Stimulated activated CD4-positive, alpha-beta T cell treated with anti-CD3 and anti-CD28 coated beads, Interleukin-15, amount 100 ng/mL, for 48 hours (primary cell): ENCODE measurements at regions not wholly inside any gene's neighbourhood (a gene's known extent, or its start where the extent isn't known, plus 50 kb on each side); places are given as distances from the start of the nearest gene placed in this dataset.

Experiments
- DNase-seq, 2 donors: peaks; one replicate each; pipeline ENCODE4 v3.0.0-alpha.2; 2020; ENCODE audit warnings: low read depth in 2 of 2

DNA sequence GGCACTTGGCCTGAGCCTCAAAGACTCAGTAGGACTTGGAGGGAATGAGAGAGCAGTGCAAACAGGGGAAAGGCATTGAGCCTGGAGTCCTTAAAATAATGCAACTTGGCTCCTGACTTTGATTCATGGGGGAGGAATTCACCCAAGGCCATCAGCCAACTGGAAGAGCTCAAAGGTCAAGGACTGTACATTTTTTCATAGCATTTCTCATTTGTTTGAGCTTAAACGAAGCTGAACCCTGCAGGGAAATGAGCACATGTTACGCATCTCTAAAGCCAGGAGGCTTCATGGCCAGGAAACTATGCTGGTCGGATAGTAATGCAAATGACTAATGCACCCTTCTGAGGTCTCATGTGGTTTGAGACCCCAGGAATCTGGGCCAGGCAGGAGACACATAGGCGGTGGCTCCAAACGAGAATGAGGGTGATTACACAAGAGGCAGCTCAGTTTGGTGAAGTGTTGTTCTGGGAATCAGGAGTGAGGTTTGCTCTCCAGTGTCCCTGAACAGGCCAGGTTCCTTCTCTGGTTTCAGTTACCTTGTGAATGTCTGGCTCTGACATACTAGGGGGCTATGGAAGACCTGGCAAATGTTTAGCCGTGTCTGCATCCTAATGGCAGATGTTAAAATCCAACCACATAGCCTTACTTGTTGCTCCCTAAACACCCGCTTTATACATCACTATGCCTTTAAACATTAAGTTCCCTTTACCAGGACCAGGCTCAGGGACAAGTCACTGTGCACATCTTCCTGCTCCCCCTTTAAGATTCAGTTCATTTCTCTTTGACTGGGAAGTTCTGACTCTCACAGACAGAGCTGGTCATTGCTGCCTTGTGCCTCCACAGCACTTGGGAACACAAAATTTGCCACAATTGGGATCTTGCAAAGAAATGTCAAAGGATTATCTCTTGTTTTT lies 503.9 kb upstream of the USP24 start:
- DNase-seq, result no peak

- DNase-seq, result no peak
These were observed 501.9 kb upstream of the USP24 start for GRCh38 chr1:55717111-55717510.

- DNase-seq, result no peak
These were observed 501.4 kb upstream of the USP24 start for GRCh38 chr1:55716610-55717009.

- DNase-seq, result no peak
These were observed 501.0 kb upstream of the USP24 start for GRCh38 chr1:55716151-55716550.

GRCh38 chr1:55714230-55714629 lies 499.1 kb upstream of the USP24 start:
- no peak for DNase-seq

DNA sequence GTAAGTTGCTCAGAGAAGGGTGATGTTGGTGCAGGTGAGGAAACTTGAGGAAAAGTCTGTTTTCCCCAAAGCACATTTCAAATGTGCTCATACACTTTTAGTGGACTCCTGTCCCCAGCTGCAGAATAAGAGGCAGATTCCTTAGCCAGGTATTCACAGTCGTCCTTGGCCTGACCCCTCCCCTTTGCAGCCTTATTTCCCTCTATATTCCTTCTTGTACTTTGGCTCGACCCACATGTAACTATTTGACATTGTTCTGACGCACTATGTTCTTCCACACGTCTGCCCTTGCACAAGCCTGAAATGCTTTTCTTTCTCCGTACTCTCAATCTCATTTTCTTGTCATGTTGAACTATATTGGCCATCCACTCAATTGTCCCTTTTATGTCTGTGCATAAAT lies 498.4 kb upstream of the USP24 start:
- DNase-seq, result no peak

DNA sequence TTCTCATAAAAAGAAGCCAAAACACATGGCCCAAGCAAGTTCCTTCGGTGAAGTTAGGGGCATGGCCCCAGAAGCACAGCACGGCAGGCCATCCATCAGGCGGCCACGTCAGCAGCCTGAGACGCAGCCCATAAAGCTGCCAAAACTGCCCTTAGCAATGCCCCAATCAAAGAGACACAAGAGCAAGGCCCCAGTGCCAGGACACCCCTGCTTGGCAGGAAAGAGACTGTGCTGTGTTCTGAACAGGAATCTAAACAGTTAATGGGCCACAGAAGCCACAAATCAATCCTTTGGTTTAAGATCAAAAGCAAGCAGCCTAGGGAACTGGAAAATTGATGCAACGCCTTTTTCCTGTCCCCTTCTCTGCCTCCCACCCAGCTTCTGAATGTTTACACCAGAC lies 497.0 kb upstream of the USP24 start:
- DNase-seq, result no peak

GRCh38 chr1:55708781-55709180 lies 493.6 kb upstream of the USP24 start:
- no peak for DNase-seq

- DNase-seq, result no peak
These were observed 492.7 kb upstream of the USP24 start for GRCh38 chr1:55707846-55708245.

DNA sequence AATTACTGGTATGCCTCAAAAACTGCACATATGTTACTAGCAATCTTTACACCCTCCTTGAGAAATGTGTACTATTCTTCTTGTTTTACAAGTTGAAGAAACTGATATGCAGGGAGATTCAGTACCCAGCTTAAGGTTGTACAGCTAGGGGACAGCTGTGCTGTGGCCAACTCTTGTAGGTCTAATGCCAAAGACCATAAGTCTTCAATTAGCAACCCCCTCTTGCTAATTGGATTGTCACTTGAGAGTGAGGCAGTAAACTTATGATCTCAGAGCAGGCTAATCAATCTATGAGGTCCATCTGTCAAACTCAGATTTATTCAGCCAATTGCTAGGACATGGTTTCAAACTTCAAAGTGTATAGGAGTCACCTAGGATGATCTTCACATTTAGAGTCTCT lies 492.0 kb upstream of the USP24 start:
- DNase-seq, result no peak

- DNase-seq, result no peak
These were observed 491.2 kb upstream of the USP24 start for GRCh38 chr1:55706397-55706796.

- no peak for DNase-seq
These were observed 488.7 kb upstream of the USP24 start for GRCh38 chr1:55703726-55704363.

GRCh38 chr1:55702064-55702463 lies 486.9 kb upstream of the USP24 start:
- DNase-seq, result no peak

- DNase-seq, result no peak
These were observed 485.4 kb upstream of the USP24 start for GRCh38 chr1:55700359-55701130.

DNA sequence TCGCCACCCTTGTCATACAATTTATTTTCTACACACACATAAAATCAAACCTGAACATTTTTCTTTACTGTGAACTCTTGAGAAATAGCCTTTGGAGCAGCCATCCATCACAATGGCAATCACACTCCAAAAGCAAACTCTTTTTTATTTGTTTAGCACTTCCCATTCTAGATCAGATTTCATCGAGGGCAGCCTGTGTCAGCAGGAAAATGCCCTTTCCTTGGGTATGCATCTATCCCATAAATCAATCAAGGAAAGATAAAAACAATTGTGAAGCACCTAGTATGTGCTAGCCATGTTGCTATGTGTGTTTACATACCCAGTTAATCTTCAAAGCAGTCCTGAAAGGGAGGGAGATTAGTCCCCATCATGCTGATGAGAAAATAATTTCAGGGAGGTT lies 484.1 kb upstream of the USP24 start:
- no peak for DNase-seq

DNA sequence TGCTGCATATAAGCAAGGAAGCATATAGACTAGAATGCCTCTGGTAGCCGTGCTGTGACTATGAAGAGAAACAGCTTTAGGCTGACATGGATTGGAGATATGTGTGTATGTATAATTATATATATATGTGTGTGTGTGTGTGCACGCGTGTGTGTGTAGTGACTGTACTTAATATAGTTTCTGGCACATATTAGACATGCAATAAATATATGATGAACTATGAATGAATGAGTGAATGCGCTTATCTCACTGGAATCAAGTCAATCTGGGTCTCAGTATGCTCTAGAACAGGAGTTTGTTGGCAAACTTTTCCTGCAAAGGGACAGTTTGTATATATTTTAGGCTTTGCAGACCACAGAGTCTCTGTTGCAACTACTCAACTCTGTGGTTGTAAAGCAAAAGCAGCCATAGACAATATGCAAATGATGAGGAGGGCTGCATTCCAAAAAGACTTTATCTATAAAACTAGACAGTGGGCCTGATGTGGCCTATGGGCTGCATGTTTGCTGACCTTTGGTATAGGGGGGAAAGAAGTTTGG lies 482.9 kb upstream of the USP24 start:
- DNase-seq, result no peak

GRCh38 chr1:55696891-55697290 lies 481.7 kb upstream of the USP24 start:
- no peak for DNase-seq

GRCh38 chr1:55696181-55696754 lies 481.1 kb upstream of the USP24 start:
- DNase-seq, result no peak

GRCh38 chr1:55695552-55695951 lies 480.4 kb upstream of the USP24 start:
- DNase-seq, result no peak

DNA sequence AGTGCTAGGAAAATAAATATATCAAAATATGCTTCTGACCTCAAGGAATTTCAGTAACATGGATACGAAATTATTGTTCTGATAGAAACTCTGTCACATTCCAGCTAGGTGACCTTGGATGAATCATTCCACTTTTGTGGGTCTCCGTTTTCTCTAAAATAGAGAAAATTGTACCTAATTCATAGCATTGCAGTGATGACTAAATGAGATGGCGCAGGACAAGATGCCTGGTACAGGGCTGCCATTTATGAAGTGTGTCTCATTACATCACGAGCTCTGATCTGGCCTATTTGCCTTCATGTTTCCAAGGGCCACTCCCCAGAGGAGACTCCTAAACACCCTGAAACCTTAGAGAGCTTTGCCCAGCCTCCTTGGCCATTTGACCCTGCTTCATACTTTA lies 480.0 kb upstream of the USP24 start:
- no peak for DNase-seq

GRCh38 chr1:55694310-55694801 lies 479.2 kb upstream of the USP24 start:
- no peak for DNase-seq

DNA sequence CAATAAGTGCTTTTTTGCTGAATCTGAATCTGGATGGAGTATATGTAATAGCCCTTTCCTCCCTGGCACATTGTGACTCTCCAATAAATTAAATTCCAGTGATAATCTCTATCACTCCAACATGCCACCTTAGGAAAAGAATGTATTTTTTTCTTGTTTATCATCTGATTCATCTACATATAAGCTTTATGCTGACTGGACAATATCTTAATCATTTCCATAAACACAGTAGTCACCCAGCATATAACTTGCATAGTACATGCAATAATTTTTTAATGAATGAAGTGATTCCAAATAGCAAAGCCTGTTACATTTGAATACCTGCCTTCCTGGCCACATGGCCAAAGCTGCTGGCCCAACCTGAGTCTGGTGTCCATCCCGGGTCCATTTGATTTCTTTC lies 477.6 kb upstream of the USP24 start:
- no peak for DNase-seq
